ENCODE measurements at regions not wholly inside any gene's neighbourhood (a gene's known extent, or its start where the extent isn't known, plus 50 kb on each side); places are given as distances from the start of the nearest gene placed in this dataset.
A peak's percentile ranks its signal among the peaks of the same experiment; 100 is the strongest.

- TF ChIP-seq ZBTB10 (CRISPR knock-in tag; IDR thresholded peaks at IDR 0.05; ENCODE audit: borderline replicate concordance) (no peak), CEBPG (CRISPR knock-in tag; IDR thresholded peaks at IDR 0.05) (0 out of 2 replicates have a peak, but pooled peaks have one; percentile 24), ZEB1 (IDR thresholded peaks at IDR 0.05; ENCODE audit: insufficient replicate concordance, low read depth) (peak; percentile 86), MYNN (CRISPR knock-in tag; IDR thresholded peaks at IDR 0.05; ENCODE audit: low read depth) (no peak), ZNF232 (CRISPR knock-in tag; IDR thresholded peaks at IDR 0.05; ENCODE audit: borderline replicate concordance) (no peak), ZNF572 (CRISPR knock-in tag; IDR thresholded peaks at IDR 0.05) (no peak), HMGA1 (CRISPR knock-in tag; conservative IDR thresholded peaks at IDR 0.05) (no peak), ASH2L (IDR thresholded peaks at IDR 0.05; ENCODE audit: insufficient read length, low read depth, low read length) (no peak), LRRFIP1 (CRISPR knock-in tag; conservative IDR thresholded peaks at IDR 0.05) (no peak), ZBTB43 (CRISPR knock-in tag; conservative IDR thresholded peaks at IDR 0.05) (no peak), ZNF775 (CRISPR knock-in tag; IDR thresholded peaks at IDR 0.05; ENCODE audit: borderline replicate concordance) (no peak), RARA (CRISPR knock-in tag; IDR thresholded peaks at IDR 0.05) (0 out of 2 replicates have a peak, but pooled peaks have one; percentile 12), ARID4A (CRISPR knock-in tag; IDR thresholded peaks at IDR 0.05; ENCODE audit: borderline replicate concordance) (0 out of 2 replicates have a peak, but pooled peaks have one; percentile 2), HNRNPUL1 (IDR thresholded peaks at IDR 0.05; ENCODE audit: low read depth, low read length) (no peak)
Observed at GRCh38 chr20:22453244-22454080, 130.9 kb downstream of the FOXA2 start (continued).

Data from HepG2 (cell line).